IPS-20b (cell line): ENCODE measurements at regions not wholly inside any gene's neighbourhood (a gene's known extent, or its start where the extent isn't known, plus 50 kb on each side); places are given as distances from the start of the nearest gene placed in this dataset.

ENCODE experiments used
- H3K27ac ChIP-seq: one replicate; pipeline ENCODE4 v1.5.1; 2013; ENCODE audit warnings: low read length
- H3K27me3 ChIP-seq: 2 replicates; pipeline ENCODE4 v1.6.1; 2013; ENCODE audit warnings: mild to moderate bottlenecking, low read length, inconsistent platforms; ENCODE audit not compliant: insufficient read depth
- H3K36me3 ChIP-seq: 2 replicates; pipeline ENCODE4 v1.6.1; 2013; ENCODE audit warnings: low read depth, mild to moderate bottlenecking, inconsistent platforms, low read length, moderate library complexity; ENCODE audit not compliant: insufficient read depth
- H3K4me1 ChIP-seq: 2 replicates; pipeline ENCODE4 v1.6.1; 2013; ENCODE audit warnings: mild to moderate bottlenecking, control low read depth, inconsistent platforms, low read length, moderate library complexity; ENCODE audit not compliant: insufficient read depth
- H3K4me3 ChIP-seq: 2 replicates; pipeline ENCODE4 v1.5.1; 2013; ENCODE audit warnings: mild to moderate bottlenecking, low read length, inconsistent platforms
- H3K9ac ChIP-seq: 2 replicates; pipeline ENCODE4 v1.6.1; 2013; ENCODE audit warnings: low read depth, mild to moderate bottlenecking, inconsistent platforms, low read length, moderate library complexity
- H3K9me3 ChIP-seq: 2 replicates; pipeline ENCODE4 v1.6.1; 2013; ENCODE audit warnings: mild to moderate bottlenecking, low read depth, low read length, inconsistent platforms; ENCODE audit not compliant: insufficient read depth

DNA sequence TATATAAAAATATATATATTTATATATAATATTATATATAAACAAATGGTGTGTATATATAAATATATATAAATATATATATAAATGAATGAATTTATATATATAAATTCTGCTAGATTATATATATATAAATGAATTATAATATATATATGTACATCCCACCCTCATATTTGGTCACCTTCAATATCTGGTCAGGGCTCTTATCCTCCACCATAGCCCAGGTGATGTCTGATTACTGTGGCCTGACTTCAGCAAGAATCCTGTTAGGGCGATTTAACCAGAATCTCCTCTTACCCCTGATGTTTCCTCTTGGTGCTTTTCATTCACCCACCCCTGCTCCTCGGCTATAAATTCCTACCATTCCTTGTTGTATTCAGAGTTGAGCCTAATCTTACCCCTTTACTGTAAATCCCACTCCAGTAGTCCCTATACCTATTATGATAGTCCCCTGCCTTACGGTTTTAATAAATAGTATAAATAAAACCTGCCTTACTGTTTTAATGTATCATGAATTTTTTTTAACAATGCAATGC lies 439.6 kb downstream of the PLOD2 start:
- Histone ChIP-seq H3K4me1 (peaks cover 15% of the 10 kb centered on the region), H3K36me3 (no peaks in the 10 kb centered on the region), H3K4me3 (no peak overlapping the region), H3K9ac (no peak overlapping the region), H3K9me3 (no peaks in the 10 kb centered on the region), H3K27me3 (no peaks in the 10 kb centered on the region), H3K27ac (no peak overlapping the region)

- Histone ChIP-seq H3K4me3 (no peak overlapping the region), H3K9ac (no peak overlapping the region), H3K36me3 (no peaks in the 10 kb centered on the region), H3K4me1 (peaks cover 15% of the 10 kb centered on the region), H3K9me3 (no peaks in the 10 kb centered on the region), H3K27me3 (no peaks in the 10 kb centered on the region), H3K27ac (no peak overlapping the region)
Measured at GRCh38 chr3:145721815-145722214, 439.2 kb downstream of the PLOD2 start.

- Histone ChIP-seq H3K36me3 (no peaks in the 10 kb centered on the region), H3K9ac (no peak overlapping the region), H3K4me1 (no peaks in the 10 kb centered on the region), H3K9me3 (no peaks in the 10 kb centered on the region), H3K27ac (no peak overlapping the region), H3K27me3 (no peaks in the 10 kb centered on the region), H3K4me3 (no peak overlapping the region)
Measured at GRCh38 chr3:145727476-145727875, 433.5 kb downstream of the PLOD2 start.

DNA sequence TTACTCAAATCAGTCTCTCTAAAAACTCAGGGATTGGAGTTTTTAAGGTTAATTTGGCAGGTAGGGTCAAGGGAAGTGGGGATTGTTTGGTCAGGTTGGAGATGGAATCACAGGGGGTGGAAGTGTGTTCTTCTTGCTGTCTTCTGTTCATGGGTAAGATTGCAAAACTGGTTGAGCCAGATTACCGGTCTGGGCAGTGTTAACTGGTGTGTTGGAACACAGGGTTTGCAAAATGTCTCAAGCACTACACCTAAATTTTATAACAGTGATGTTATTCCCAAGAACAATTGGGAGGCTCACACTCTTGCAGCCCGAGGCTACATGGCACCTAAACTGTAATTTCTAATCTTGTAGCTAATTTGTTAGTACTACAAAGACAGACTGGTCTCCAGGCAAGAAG lies 425.4 kb downstream of the PLOD2 start:
- Histone ChIP-seq H3K9ac (no peak overlapping the region), H3K27me3 (no peaks in the 10 kb centered on the region), H3K4me1 (no peaks in the 10 kb centered on the region), H3K4me3 (no peak overlapping the region), H3K36me3 (no peaks in the 10 kb centered on the region), H3K9me3 (no peaks in the 10 kb centered on the region), H3K27ac (no peak overlapping the region)

GRCh38 chr3:145737952-145738351 lies 423.0 kb downstream of the PLOD2 start:
- no peaks in the 10 kb centered on the region for H3K36me3 ChIP-seq
- no peak overlapping the region for H3K9ac ChIP-seq
- no peak overlapping the region for H3K4me3 ChIP-seq
- no peaks in the 10 kb centered on the region for H3K9me3 ChIP-seq
- H3K4me1 ChIP-seq: no peaks in the 10 kb centered on the region
- H3K27me3 ChIP-seq: no peaks in the 10 kb centered on the region
- no peak overlapping the region for H3K27ac ChIP-seq

DNA sequence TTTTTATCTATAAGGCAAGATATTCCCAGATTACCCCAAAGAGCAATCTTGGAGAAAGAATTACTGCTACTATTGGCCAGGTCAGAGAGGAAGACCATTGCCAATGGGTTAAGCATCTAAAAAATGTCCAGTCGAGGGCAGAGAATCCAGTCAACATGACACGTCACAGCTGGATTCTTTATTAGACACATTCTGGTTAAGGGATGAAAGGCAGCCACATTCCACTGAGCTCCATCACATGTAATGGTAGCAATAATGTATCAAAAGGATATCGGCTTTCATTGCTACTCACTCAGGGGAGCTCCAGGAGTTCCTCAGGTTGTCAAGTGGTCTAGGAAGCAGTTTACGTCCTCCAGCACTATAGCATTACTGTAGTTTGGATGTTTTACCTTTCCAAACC lies 421.1 kb downstream of the PLOD2 start:
- H3K4me3 ChIP-seq: no peak overlapping the region
- no peak overlapping the region for H3K9ac ChIP-seq
- no peaks in the 10 kb centered on the region for H3K27me3 ChIP-seq
- no peak overlapping the region for H3K27ac ChIP-seq
- no peaks in the 10 kb centered on the region for H3K9me3 ChIP-seq
- H3K36me3 ChIP-seq: no peaks in the 10 kb centered on the region
- no peaks in the 10 kb centered on the region for H3K4me1 ChIP-seq

DNA sequence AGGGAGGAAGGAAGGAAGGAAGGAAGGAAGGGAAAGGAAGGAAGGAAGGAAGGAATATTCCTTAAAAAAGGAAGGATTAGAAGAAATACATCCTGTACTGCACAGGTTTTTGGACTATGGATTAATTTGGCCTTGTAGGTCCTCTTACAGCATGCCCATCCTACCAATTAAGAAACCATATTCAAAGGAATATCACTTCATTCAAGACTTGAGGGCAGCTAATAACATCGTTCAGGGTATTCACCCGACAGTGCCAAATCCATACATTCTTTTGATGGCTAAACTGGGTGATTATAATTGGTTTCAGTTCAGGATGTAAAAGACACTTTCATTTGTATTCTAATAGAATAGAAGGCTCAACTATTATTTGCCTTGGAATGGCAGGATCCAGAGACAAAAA lies 410.3 kb downstream of the PLOD2 start:
- H3K27me3 ChIP-seq: no peaks in the 10 kb centered on the region
- H3K9ac ChIP-seq: no peak overlapping the region
- H3K4me1 ChIP-seq: no peaks in the 10 kb centered on the region
- H3K36me3 ChIP-seq: no peaks in the 10 kb centered on the region
- H3K4me3 ChIP-seq: no peak overlapping the region
- H3K9me3 ChIP-seq: no peaks in the 10 kb centered on the region
- no peak overlapping the region for H3K27ac ChIP-seq

DNA sequence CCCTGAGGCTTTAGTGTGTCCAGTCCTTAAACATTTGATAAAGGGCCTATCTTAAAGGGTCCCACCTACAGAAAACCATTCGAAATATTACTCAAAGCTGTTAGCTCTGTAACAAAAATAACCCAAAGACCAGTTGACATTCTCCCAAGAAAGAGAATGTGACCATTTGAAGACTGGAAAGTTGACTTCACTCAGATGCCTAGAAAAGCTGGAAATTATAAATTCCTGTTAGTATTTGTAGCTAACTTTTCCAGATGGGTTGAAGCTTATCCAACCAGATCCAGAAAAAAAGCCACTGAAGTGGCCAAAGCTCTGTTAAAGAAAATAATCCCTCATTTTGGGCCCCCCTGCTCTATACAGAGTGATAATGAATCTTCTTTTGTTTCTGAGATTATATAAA lies 408.4 kb downstream of the PLOD2 start:
- H3K4me1 ChIP-seq: no peaks in the 10 kb centered on the region
- H3K36me3 ChIP-seq: no peaks in the 10 kb centered on the region
- H3K27ac ChIP-seq: no peak overlapping the region
- H3K27me3 ChIP-seq: no peaks in the 10 kb centered on the region
- no peak overlapping the region for H3K4me3 ChIP-seq
- no peaks in the 10 kb centered on the region for H3K9me3 ChIP-seq
- no peak overlapping the region for H3K9ac ChIP-seq

GRCh38 chr3:145754605-145755289 lies 406.2 kb downstream of the PLOD2 start:
- Histone ChIP-seq H3K27me3 (no peaks in the 10 kb centered on the region), H3K27ac (no peak overlapping the region), H3K4me3 (no peak overlapping the region), H3K4me1 (no peaks in the 10 kb centered on the region), H3K9me3 (no peaks in the 10 kb centered on the region), H3K36me3 (no peaks in the 10 kb centered on the region), H3K9ac (no peak overlapping the region)

DNA sequence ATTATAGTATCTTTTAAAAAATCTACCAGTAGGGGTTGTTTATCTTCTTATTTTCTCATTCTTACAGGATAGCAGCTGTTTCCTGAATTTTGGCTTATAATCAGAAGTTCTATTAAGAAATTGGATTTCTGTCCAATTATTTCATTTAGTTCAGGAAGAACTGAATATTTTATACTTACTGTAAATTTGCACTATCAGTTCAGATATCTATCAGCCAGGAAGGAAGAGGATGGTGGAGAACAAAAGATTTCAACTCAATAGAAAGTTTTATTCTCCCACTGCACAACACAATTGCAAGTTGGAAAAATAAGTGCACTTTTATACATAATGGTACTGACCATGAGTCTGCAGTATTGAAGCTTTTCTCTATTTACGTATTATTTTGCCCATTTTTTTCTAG lies 400.9 kb downstream of the PLOD2 start:
- no peaks in the 10 kb centered on the region for H3K36me3 ChIP-seq
- no peak overlapping the region for H3K4me3 ChIP-seq
- H3K9ac ChIP-seq: no peak overlapping the region
- H3K27ac ChIP-seq: no peak overlapping the region
- H3K4me1 ChIP-seq: no peaks in the 10 kb centered on the region
- H3K27me3 ChIP-seq: no peaks in the 10 kb centered on the region
- H3K9me3 ChIP-seq: no peaks in the 10 kb centered on the region

DNA sequence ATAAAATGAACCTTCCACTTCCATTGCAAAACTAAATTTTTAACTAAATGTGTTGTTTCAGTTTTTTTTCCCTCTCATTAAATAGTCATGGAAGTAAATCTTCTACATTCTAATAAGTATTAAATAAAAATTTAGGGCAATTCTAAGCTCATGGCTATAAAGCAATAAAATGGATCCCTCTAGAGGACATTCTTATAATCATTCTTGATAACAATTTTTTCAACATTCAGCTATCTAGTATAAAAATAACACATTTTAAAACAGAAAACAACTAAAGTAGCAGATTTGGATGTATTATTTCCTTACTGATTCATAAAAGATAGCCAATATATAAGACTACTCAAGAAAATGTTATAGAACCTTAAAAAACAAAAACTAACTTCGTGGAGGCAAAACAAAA lies 393.1 kb downstream of the PLOD2 start:
- Histone ChIP-seq H3K36me3 (no peaks in the 10 kb centered on the region), H3K9me3 (no peaks in the 10 kb centered on the region), H3K9ac (no peak overlapping the region), H3K4me1 (no peaks in the 10 kb centered on the region), H3K27ac (no peak overlapping the region), H3K4me3 (no peak overlapping the region), H3K27me3 (no peaks in the 10 kb centered on the region)

DNA sequence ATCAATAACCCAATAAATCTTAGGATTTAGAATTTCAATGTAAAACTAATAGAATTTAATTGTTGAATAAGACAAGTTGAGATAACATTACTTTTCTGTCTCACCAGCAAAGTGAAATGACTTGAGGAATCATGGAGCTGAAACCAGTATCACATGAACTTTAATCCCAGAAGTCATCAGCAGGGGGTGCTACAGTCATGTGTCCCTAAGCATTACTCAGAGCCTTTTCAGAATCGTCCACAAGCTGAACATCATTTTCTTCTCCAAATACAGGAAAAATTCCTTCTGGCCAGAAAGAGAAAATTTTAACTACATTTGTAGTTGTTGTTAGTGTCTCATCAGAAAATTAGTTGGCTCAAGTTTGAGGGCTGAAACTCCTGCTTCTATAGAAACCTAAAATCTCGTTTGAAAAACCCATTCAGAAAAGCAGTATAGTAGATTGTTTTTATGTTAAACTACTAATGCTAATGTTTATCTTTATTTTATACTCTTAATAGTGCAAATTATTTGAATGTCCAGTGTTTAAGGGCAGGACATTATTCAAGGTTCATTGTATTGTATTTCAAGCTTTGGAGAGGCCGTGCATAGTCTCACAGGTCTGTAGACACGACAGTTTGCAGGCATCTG lies 384.1 kb downstream of the PLOD2 start:
- no peaks in the 10 kb centered on the region for H3K4me1 ChIP-seq
- H3K9ac ChIP-seq: no peak overlapping the region
- no peak overlapping the region for H3K27ac ChIP-seq
- H3K4me3 ChIP-seq: no peak overlapping the region
- no peaks in the 10 kb centered on the region for H3K9me3 ChIP-seq
- H3K27me3 ChIP-seq: no peaks in the 10 kb centered on the region
- no peaks in the 10 kb centered on the region for H3K36me3 ChIP-seq
